GM23338 (cell line): ENCODE measurements at regions not wholly inside any gene's neighbourhood (a gene's known extent, or its start where the extent isn't known, plus 50 kb on each side); places are given as distances from the start of the nearest gene placed in this dataset.

Experiments
- ATAC-seq: fragments of 200-7000 bp; cut with Tn5 transposase; 3 replicates; pipeline ENCODE4 v1.9.1; 2020
- DNase-seq: peaks from one replicate; pipeline ENCODE4 v3.0.0-alpha.2; 2015; ENCODE audit warnings: low spot score
- H2AFZ ChIP-seq: fragments of 200-600 bp; sonication (generic); 2 replicates; pipeline ENCODE4 v1.8.0; 2016; ENCODE audit warnings: antibody characterized with exemption, mild to moderate bottlenecking, moderate library complexity
- H3F3A ChIP-seq: fragments of 200-600 bp; sonication (generic); replicated peaks from 2 replicates; pipeline ENCODE4 v1.8.0; 2017; ENCODE audit warnings: antibody characterized with exemption, mixed run types, low read depth
- H3K27ac ChIP-seq: fragments of 200-600 bp; sonication (generic); 2 replicates; pipeline ENCODE4 v1.6.1; 2016; ENCODE audit warnings: low read depth
- H3K27me3 ChIP-seq: fragments of 200-600 bp; sonication (generic); 2 replicates; pipeline ENCODE4 v1.8.0; 2016; ENCODE audit warnings: mild to moderate bottlenecking, mixed run types, moderate library complexity; ENCODE audit not compliant: insufficient read depth
- H3K36me3 ChIP-seq: fragments of 200-600 bp; sonication (generic); 2 replicates; pipeline ENCODE4 v1.8.0; 2016; ENCODE audit warnings: mild to moderate bottlenecking; ENCODE audit not compliant: insufficient read depth
- H3K4me1 ChIP-seq: fragments of 200-600 bp; sonication (generic); 2 replicates; pipeline ENCODE4 v1.8.0; 2016; ENCODE audit warnings: mild to moderate bottlenecking, moderate library complexity; ENCODE audit not compliant: insufficient read depth
- H3K4me2 ChIP-seq: fragments of 200-600 bp; sonication (generic); 2 replicates; pipeline ENCODE4 v1.7.1; 2017; ENCODE audit warnings: mixed run types
- H3K4me3 ChIP-seq: fragments of 200-600 bp; sonication (generic); 2 replicates; pipeline ENCODE4 v1.6.1; 2016; ENCODE audit warnings: mixed run types
- H3K79me2 ChIP-seq: fragments of 200-600 bp; sonication (generic); replicated peaks from 2 replicates; pipeline ENCODE4 v1.8.0; 2017; ENCODE audit warnings: mild to moderate bottlenecking; ENCODE audit not compliant: insufficient read depth
- H3K9me2 ChIP-seq: fragments of 200-600 bp; sonication (generic); 2 replicates; pipeline ENCODE4 v1.8.0; 2017; ENCODE audit not compliant: insufficient read depth
- H4K20me1 ChIP-seq: fragments of 200-600 bp; sonication (generic); replicated peaks from 2 replicates; pipeline ENCODE4 v1.8.0; 2017; ENCODE audit warnings: mild to moderate bottlenecking; ENCODE audit not compliant: insufficient read depth
- H3K27ac Mint-ChIP-seq: 2 replicates; pipeline ENCODE4 v1.8.0; 2020; ENCODE audit warnings: inconsistent platforms, mild to moderate bottlenecking, moderate library complexity, mixed read lengths
- H3K27me3 Mint-ChIP-seq: 3 replicates; pipeline ENCODE4 v1.8.0; 2022; ENCODE audit warnings: low read depth, mild to moderate bottlenecking, moderate library complexity, mixed read lengths, inconsistent platforms; ENCODE audit not compliant: insufficient read depth, poor library complexity
- H3K36me3 Mint-ChIP-seq: 3 replicates; pipeline ENCODE4 v1.8.0; 2021; ENCODE audit warnings: low read depth, mild to moderate bottlenecking, inconsistent platforms, moderate library complexity, mixed read lengths
- H3K4me1 Mint-ChIP-seq: 3 replicates; pipeline ENCODE4 v1.8.0; 2020; ENCODE audit warnings: mild to moderate bottlenecking, inconsistent platforms, mixed read lengths
- H3K4me3 Mint-ChIP-seq: 3 replicates; pipeline ENCODE4 v1.8.0; 2021; ENCODE audit warnings: moderate library complexity, mild to moderate bottlenecking, inconsistent platforms, mixed read lengths
- H3K9me3 Mint-ChIP-seq: 3 replicates; pipeline ENCODE4 v1.8.0; 2020; ENCODE audit warnings: moderate library complexity, mild to moderate bottlenecking, inconsistent platforms, mixed read lengths
- CREB1 ChIP-seq: fragments of 250-450 bp; sonication (Bioruptor Pico); IDR thresholded peaks from 2 replicates; pipeline ENCODE4 v1.5.0; 2020; ENCODE audit warnings: low read depth, mild to moderate bottlenecking, moderate library complexity
- EZH2 ChIP-seq: fragments of 200-600 bp; sonication (generic); IDR thresholded peaks from one replicate; pipeline ENCODE4 v1.8.0; 2017; ENCODE audit warnings: antibody characterized with exemption, mild to moderate bottlenecking, low read depth; ENCODE audit not compliant: unreplicated experiment
- EZH2phosphoT487 ChIP-seq: fragments of 200-600 bp; sonication (generic); IDR thresholded peaks from one replicate; pipeline ENCODE4 v1.8.1; 2018; ENCODE audit warnings: antibody characterized with exemption; ENCODE audit not compliant: unreplicated experiment
- JUNB ChIP-seq: IDR thresholded peaks from one replicate; pipeline ENCODE4 v1.6.1; 2016; ENCODE audit warnings: antibody characterized with exemption; ENCODE audit not compliant: unreplicated experiment
- TF ChIP-seq, protein P1 (sequence below): fragments of 250-450 bp; sonication (Bioruptor Pico); IDR thresholded peaks from 2 replicates; pipeline ENCODE4 v1.5.0; 2020; ENCODE audit warnings: mild to moderate bottlenecking, moderate library complexity

GRCh38 chr13:111975539-111976473, 91.1 kb upstream of the SOX1 start:
- ATAC-seq (no peak), DNase-seq (no peak)
- peaks cover 12% of the 10 kb centered on the region; the same call in 2 of the 3 replicates for H3K9me3 Mint-ChIP-seq
- H3K36me3 Mint-ChIP-seq = 0 out of 3 replicates have a peak, but pooled peaks cover 2% of the 10 kb centered on the region
- no peak overlapping the region for H3K4me3 ChIP-seq
- H3K79me2 ChIP-seq = no peaks in the 10 kb centered on the region
- TF ChIP-seq EZH2phosphoT487 = no peak
- no peak for TF ChIP-seq EZH2
- no peak for TF ChIP-seq JUNB
- TF ChIP-seq, protein P1, sequence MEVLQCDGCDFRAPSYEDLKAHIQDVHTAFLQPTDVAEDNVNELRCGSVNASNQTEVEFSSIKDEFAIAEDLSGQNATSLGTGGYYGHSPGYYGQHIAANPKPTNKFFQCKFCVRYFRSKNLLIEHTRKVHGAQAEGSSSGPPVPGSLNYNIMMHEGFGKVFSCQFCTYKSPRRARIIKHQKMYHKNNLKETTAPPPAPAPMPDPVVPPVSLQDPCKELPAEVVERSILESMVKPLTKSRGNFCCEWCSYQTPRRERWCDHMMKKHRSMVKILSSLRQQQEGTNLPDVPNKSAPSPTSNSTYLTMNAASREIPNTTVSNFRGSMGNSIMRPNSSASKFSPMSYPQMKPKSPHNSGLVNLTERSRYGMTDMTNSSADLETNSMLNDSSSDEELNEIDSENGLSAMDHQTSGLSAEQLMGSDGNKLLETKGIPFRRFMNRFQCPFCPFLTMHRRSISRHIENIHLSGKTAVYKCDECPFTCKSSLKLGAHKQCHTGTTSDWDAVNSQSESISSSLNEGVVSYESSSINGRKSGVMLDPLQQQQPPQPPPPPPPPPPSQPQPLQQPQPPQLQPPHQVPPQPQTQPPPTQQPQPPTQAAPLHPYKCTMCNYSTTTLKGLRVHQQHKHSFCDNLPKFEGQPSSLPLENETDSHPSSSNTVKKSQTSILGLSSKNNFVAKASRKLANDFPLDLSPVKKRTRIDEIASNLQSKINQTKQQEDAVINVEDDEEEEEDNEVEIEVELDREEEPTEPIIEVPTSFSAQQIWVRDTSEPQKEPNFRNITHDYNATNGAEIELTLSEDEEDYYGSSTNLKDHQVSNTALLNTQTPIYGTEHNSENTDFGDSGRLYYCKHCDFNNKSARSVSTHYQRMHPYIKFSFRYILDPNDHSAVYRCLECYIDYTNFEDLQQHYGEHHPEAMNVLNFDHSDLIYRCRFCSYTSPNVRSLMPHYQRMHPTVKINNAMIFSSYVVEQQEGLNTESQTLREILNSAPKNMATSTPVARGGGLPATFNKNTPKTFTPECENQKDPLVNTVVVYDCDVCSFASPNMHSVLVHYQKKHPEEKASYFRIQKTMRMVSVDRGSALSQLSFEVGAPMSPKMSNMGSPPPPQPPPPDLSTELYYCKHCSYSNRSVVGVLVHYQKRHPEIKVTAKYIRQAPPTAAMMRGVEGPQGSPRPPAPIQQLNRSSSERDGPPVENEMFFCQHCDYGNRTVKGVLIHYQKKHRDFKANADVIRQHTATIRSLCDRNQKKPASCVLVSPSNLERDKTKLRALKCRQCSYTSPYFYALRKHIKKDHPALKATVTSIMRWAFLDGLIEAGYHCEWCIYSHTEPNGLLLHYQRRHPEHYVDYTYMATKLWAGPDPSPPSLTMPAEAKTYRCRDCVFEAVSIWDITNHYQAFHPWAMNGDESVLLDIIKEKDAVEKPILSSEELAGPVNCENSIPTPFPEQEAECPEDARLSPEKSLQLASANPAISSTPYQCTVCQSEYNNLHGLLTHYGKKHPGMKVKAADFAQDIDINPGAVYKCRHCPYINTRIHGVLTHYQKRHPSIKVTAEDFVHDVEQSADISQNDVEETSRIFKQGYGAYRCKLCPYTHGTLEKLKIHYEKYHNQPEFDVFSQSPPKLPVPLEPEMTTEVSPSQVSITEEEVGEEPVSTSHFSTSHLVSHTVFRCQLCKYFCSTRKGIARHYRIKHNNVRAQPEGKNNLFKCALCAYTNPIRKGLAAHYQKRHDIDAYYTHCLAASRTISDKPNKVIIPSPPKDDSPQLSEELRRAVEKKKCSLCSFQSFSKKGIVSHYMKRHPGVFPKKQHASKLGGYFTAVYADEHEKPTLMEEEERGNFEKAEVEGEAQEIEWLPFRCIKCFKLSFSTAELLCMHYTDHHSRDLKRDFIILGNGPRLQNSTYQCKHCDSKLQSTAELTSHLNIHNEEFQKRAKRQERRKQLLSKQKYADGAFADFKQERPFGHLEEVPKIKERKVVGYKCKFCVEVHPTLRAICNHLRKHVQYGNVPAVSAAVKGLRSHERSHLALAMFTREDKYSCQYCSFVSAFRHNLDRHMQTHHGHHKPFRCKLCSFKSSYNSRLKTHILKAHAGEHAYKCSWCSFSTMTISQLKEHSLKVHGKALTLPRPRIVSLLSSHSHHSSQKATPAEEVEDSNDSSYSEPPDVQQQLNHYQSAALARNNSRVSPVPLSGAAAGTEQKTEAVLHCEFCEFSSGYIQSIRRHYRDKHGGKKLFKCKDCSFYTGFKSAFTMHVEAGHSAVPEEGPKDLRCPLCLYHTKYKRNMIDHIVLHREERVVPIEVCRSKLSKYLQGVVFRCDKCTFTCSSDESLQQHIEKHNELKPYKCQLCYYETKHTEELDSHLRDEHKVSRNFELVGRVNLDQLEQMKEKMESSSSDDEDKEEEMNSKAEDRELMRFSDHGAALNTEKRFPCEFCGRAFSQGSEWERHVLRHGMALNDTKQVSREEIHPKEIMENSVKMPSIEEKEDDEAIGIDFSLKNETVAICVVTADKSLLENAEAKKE = no peak
- no peak for TF ChIP-seq CREB1 (CRISPR knock-in tag)
- H3K4me1 ChIP-seq = peaks cover 3% of the 10 kb centered on the region; the same call in 1 of the 2 replicates
- peaks cover 12% of the 10 kb centered on the region for H3F3A ChIP-seq
- no peaks in the 10 kb centered on the region for H3K27me3 ChIP-seq
- H3K4me2 ChIP-seq = no peak overlapping the region
- no peak overlapping the region for H3K27ac Mint-ChIP-seq
- no peak overlapping the region for H3K4me3 Mint-ChIP-seq
- no peak overlapping the region for H2AFZ ChIP-seq
- peaks cover 6% of the 10 kb centered on the region; the same call in 1 of the 2 replicates for H3K9me2 ChIP-seq
- no peaks in the 10 kb centered on the region for H3K36me3 ChIP-seq
- no peak overlapping the region for H3K27ac ChIP-seq
- H3K27me3 Mint-ChIP-seq = peaks cover 28% of the 10 kb centered on the region
- H4K20me1 ChIP-seq = no peaks in the 10 kb centered on the region
- peaks cover 24% of the 10 kb centered on the region for H3K4me1 Mint-ChIP-seq
